Activated effector memory CD4-positive, alpha-beta T cell treated with anti-CD3 and anti-CD28 coated beads, Interleukin-2, amount 50 U/mL, for 16 hours (primary cell): ENCODE measurements at regions not wholly inside any gene's neighbourhood (a gene's known extent, or its start where the extent isn't known, plus 50 kb on each side); places are given as distances from the start of the nearest gene placed in this dataset.

Source experiments
- DNase-seq: peaks from one replicate; pipeline ENCODE4 v3.0.0-alpha.2; 2020

DNA sequence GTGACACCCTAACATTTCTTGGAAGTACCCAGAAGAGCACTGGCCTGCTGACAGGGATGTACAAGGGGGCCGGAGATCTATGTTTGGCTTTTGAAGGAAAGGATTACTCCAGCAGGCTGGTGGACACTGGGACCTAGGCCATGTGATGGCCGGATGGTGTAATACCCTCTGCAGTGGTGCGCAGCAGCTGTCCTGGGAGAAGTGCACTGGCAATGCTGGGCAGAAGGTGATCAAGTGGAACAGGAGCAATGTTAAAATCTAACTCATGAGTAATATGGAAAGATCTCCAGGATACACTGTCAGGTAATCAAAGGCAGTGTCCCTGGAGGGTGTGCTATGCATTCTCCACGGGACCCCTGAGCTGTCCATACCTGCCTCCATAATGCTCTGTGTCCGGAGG lies 71.2 kb upstream of the POMGNT2 start:
- DNase-seq: no peak

- DNase-seq: no peak
Observed at GRCh38 chr3:43176666-43177065, 70.8 kb upstream of the POMGNT2 start.

GRCh38 chr3:43175541-43175940 lies 69.7 kb upstream of the POMGNT2 start:
- no peak for DNase-seq

DNA sequence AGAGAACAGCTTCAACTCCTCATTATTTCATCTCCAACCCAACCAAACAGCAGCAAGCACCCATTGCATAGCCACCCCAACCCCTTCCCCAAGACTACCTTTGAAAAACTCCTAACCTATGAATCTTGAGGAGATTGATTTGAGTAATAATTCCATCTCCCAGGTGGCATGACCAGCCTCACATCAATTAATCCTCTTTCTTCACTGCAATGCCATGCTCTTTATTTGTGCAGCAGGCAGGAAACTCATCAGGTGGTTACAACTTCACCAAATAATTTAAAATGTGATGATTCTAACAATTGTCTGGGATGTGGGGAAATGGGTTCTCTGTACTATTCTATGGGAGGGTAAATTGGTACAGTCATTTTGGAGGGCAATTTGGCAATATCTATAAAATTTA lies 68.1 kb upstream of the POMGNT2 start:
- no peak for DNase-seq

DNA sequence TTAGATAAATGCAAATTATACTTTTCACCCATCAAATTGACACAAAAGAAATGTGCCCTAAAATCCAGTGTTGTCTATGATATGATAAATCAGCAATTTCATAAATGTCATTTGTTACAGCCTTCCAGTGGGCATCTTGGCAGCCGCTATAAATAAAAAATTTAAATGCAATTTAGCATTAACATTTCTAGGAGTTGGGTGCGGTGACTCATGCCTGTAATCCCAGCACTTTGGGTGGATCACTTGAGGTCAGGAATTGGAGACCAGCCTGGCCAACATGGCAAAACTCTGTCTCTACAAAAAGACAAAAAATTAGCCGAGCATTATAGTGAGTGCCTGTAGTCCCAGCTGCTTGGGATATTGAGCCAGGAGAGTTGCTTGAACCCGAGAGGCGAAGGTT lies 65.9 kb upstream of the POMGNT2 start:
- no peak for DNase-seq

DNA sequence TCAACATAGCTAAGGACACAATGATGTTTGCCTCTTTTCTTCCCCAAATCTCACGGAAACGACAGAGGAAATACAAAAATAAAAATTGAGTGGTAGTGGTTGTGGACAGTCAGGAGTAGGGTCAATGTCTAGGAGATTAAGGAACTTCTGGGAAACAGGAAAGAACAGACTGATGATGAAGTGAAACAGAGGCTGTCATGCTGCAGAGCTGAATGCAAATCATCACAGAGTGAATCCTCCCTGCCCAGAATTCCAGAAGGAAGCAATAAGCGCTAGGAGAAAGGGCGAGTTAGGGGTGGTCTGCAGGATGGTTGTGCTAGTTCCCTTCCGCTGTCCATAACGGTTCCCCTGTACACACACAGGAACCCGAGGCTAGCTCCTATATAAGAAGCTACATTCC lies 64.7 kb upstream of the POMGNT2 start:
- DNase-seq: no peak

GRCh38 chr3:43169987-43170386 lies 64.1 kb upstream of the POMGNT2 start:
- no peak for DNase-seq

- no peak for DNase-seq
Observed at GRCh38 chr3:43166406-43166805, 60.5 kb upstream of the POMGNT2 start.

GRCh38 chr3:43165786-43166185 lies 59.9 kb upstream of the POMGNT2 start:
- no peak for DNase-seq

GRCh38 chr3:43163895-43164493 lies 58.1 kb upstream of the POMGNT2 start:
- DNase-seq: no peak

DNA sequence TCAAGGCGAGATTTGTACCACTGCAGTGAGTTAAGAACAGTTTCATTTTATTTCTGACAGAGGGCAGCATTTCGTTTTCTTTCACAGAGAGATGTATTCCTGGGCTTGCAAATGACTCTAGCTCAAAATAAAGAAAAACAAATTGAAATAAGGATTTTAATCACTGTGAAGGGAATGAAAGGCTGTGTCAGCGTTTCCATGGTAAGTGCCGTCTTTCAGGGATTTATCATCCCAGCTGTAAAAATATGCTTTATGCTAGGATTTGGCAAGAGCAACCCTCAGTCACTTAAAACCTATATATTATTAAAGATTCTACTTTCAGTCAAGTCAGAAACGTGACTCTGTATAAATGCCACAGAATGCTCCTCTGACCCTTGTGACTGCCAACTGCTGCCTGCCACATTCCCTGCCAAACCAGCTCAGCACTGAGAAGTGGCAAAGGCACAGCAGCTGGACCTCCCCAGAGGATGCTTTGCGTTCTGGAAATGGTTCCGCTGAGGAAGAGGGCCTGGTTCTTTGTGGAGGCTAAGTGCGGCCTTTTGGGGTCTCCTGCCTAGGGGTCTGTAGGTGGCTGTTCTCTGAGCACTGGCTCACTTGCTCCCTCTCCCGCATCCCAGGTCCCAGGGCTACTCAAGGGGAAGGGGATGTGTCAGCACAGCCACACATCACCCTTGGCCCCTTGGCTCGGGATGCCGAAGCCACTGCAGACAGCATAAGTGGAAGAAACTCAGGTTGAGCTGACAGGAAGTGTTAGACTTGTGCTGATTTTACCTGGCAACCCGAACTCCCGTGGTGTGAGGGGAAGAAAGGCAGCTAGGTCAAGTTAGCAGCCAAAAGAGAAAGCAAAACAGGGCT lies 56.6 kb upstream of the POMGNT2 start:
- DNase-seq: peak; percentile 76

DNA sequence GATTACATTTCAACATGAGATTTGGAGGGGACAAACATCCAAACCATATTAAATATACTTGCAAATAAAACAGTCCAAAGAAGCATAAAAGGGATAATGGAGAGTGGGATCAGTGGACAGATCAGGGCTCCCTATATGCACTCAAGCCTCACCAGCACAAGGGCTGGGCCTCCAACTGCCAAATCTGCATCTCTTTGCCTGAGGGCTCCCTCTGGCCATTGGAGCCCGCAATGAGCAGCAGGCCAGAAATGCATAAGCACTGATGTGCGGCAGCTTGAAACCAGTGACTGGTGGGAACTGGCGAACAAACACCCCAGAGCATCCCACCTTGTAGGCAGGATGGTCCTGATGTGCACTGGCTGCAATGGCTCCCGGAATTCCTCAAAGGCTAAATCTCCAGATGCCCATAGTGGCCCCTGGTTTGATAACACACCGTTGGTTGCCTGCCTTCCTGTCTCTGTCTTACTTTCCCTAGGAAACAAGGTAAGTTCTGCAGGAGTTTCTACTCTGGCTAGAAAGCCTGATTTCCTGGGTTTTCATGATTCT lies 55.9 kb upstream of the POMGNT2 start:
- DNase-seq: no peak

GRCh38 chr3:43160664-43161063 lies 54.8 kb upstream of the POMGNT2 start:
- DNase-seq: no peak

GRCh38 chr3:43159876-43160255 lies 54.0 kb upstream of the POMGNT2 start:
- no peak for DNase-seq

DNA sequence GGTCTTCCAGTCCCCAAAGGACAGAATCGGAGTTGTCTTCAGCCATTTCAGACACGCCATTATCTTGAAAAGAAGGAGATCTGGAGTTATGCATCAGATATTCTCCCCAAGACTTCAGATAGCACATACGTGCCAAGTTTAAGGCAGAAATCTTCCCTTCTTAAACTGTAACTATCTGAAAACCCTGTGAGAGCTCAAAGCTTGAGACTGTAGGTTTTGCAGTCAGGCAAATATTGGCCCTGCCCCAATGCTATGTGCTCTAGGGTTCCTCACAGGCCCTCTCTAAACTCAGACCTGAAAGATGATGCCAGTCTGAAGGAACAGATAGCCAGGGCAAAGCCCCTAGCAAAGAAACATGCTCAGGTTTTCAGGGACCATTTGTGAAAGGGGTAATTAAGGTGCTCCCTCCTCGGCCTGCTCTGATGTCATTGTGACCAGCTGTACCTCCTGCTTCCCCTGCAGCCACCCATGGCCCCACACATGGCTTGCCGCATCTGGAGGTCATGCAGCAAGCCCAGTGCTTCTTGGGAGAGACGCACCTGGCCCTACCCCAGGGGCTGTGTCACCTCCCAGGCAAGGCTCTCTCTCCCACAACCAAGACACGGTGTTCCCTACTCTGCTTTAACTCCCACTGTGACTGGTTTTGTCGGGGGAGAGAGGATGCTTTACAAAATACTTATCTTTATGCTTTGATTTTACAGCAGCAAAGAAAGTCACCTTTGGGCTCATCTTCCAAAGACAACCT lies 53.4 kb upstream of the POMGNT2 start:
- no peak for DNase-seq

DNA sequence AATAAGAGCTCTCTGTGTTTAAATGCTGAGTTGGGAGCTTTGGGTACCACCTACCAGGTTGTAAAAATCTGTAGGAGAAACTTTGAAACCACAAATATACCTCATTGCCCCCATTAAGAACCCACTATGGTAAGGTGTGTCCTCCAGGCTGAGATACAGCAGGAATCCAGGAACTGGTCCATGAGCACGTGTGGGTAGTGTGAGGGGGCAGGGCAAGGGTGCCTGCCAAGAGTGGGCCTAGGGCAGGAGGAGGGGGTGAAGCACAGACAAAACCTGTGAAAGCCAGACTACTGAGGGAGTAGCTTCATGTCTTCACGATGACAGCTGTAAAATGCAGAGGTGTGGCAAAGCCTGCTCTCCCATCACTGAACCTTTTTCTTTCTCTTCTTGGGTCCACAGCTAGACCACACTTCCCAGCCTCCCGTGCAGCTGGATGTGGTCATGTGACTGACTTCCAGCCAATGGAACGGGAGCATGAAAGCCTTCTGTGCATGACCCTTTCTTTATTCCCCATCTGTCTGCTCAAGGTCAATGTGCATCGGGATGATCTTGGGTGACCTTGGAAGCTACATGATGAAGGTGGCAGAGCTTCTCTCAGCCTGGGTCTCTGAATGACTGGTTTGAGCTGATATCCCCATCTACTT lies 51.1 kb upstream of the POMGNT2 start:
- no peak for DNase-seq

GRCh38 chr3:43155464-43156121 lies 49.7 kb upstream of the POMGNT2 start:
- DNase-seq: no peak
